ENCODE measurements at regions not wholly inside any gene's neighbourhood (a gene's known extent, or its start where the extent isn't known, plus 50 kb on each side); places are given as distances from the start of the nearest gene placed in this dataset.

- TF ChIP-seq EZH2phosphoT487 (IDR thresholded peaks at IDR 0.05; ENCODE audit: insufficient read depth, low read depth) (no peak), EZH2 (IDR thresholded peaks at IDR 0.05; ENCODE audit: insufficient read depth, poor library complexity, severe bottlenecking) (no peak)
Observed at GRCh38 chr7:110418659-110419280, 672.2 kb upstream of the LRRN3 start.
